ENCODE measurements at regions not wholly inside any gene's neighbourhood (a gene's known extent, or its start where the extent isn't known, plus 50 kb on each side); places are given as distances from the start of the nearest gene placed in this dataset.
A peak's percentile ranks its signal among the peaks of the same experiment; 100 is the strongest.
"Not testable (repeated sequence)": the region's sequence is repeated elsewhere in the genome, so short reads cannot be mapped to it uniquely, and the experiment has no call there.

DNA sequence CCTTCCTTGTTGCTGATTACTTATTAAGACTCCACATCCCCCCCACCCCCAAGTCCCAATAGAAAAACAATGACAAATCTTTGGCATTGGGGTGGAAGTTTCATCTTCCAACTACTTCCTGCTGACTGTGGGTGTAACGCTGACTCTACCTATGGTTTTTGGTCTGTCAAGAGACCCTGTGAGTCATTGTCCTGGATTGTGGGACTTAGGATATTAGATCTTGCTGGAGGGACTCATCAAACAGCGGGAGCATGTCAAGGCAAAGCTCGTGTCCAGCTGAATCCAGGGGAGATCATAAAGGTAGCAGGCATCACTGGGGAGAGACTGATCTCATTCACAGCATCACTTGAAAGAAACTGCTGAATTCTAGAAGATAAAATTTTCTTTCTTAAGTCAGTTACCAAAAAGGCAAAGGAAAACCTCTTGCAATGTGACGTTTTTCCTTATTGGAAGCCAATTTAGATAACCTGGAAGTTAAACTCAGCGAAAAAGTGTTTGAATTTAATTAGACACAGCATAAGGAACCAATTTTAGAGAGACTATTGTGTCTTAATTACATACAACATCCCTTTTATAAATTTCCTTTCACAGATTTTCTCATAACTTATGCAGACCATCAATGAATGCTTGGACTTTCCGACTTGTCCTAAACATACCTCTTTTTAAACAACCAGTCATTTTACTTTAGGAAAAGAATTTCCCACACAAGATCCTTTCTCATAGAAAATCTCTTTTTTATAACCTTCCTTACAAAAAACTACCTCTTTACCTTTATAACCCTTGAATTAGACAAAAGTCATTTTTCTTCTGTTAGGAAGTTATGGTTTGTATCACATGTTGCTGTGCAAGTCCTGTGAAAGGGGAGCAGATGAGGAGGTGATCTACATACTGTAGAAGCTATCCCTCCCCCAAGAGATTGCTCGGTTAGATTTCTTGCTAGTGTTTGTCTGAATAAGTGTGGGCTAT, 94.6 kb upstream of the SCAF11 start:
- no peak for DNase-seq

DNA sequence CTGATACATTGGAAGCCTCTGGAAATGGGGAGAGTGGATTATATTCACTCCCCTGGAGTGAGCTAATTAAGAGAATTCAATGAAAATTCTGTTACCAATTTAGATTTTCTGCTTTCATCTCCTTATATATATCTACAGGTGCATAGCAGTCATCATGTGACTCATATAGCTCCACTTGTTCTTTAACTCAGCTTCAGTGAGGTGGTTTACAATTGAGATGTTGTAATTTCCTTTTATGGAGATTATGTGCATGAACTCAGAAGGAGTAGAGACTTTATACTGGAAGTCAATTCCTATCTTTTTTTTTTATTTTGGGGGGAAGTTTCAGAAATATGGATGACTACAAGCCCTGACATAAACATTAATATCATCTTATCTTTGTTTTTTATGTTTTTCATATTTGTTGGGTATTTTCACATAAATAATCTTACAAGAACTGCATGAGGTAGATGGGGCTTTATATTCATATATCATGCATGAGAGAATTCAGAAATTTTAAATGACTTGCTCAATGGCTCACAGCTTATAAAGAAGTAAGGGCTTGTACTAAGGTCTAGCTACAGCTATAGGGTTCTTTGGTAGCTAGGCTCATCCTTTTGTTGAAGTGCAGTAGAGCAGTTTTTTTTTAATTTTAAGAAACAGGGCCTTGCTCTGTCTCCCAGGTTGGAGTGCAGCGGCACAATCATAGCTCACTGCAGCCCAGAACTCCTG, 92.3 kb upstream of the SCAF11 start:
- no peak for DNase-seq

DNA sequence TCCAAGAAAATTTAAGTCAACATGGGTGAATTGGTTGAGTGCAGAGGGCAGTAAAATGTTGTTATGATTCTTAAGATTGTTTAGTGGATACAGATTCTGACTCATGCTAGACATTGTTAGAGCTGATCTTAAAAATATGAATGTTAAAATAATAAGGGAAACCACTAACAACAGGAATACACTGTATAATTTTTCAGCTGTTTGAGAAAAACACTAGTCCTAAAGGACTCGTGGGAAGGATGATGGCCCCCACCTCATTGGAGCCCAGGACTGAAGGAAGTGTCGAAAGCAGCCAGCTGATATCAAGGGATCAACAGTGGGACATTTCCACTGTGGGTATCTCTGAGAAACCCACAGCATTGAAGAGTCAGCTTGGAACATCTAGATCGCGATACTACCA, 82.9 kb upstream of the SCAF11 start:
- DNase-seq, result no peak

DNA sequence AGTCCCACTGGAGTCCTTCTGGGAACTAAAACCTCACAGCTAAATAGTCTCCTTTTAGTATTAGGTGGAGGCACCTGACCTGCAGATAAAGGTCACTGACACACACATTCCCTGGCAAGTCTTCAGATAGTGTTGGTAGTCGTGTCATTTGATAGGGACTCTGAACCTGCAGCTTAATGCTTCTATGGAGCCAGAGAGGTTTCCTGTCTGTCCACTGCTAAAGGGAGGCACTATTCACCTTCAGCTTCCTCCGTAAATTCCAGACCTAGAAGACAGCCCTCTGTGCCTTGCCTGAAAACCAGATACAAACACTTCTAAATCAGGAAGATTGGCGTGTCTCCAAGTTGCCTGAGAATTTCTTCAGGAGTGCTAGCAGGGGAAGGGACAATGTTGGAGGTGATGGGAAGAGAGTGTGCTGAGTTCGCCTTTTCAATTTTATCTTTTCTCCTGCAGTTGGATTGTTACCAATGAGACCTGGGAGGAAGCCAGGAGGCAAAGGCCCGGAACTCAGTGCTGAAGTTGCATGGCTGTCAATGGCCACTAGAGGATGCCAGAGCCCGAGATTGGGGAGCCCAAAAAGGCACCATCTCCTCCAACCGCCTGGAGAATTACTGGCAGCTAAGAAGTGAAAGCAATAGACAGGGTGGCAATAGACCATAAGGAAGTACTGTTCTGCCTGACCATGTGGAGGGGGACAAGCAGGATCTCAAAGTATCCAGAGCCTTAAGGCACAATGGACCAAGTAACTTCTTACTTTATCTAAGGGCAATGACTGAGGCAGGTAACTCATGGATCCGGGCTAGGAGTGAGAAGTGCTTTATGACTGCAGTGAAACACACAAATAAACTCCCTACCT, 81.6 kb upstream of the SCAF11 start:
- peak; percentile 86 for DNase-seq

DNA sequence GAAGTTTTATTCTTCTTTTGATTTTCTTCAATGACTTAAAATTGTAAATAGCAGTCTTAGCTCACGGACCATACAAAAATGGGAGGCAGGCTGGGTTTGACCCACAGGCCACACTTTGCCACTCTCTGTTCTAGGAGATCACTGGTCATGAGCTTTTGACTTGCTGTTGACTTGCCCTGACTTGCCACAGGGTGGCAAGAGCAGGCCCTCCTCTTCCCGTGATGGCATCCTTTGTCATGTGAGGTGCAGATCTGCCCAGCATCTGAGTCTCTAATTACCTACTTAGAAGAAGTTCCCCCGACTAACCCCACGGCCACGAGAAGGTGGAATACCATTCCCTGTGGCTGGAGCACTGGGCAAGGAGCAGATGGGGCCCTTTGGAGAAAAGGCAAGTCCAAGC, 81.0 kb upstream of the SCAF11 start:
- DNase-seq, result no peak

DNA sequence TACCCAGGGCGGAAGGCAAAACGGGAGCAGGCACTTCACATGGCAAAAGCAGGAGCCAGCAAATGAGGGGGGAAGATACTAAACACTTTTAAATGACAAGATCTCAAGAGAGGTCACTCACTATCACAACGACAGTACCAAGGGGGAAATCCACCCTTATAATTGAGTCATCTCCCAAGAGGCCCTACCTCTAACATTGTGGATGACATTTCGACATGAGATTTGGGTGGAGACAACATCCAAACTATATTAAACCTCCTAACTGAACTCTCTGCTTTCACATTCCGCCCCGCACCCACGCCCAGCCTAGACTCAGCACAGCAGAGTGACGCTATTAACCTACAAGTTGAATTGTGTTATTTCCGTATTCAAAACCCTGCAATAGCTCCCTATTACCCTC, 76.7 kb upstream of the SCAF11 start:
- no peak for DNase-seq

DNA sequence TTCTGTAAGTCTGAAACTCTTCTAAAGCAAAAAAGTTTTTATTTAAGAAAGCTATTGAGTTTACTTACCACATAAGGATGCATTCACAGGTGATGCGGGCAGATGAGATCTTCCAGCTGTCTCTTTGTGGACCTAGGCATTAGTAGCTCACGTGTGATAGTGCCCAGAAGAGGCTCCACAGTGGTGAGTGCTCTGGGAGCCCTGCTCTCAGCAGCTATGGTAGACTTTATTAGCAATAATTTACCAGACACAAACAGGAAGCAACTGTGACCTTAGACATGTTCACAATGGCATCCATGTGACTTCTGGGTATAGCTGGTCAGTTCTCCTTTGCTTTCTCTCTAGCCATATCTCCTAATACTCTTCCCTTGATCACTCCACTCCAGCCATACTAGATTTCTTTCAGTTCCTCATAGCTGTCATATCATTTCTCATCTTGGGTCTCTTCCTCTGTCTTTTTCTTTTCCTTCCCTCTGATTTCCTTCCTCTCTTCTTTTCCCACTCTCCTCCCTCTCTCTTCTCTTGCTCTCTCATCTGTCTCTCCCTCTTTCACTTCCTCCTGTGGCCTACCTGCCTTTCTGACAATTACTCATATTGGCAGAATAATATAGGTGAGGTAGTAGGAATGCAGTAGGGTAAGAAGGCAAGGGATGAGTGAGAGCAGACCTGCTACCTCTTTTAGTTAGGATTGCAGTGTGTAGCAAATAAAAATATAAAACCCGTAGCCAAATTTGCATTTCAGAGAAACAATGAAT, 75.2 kb upstream of the SCAF11 start:
- no peak for DNase-seq

DNA sequence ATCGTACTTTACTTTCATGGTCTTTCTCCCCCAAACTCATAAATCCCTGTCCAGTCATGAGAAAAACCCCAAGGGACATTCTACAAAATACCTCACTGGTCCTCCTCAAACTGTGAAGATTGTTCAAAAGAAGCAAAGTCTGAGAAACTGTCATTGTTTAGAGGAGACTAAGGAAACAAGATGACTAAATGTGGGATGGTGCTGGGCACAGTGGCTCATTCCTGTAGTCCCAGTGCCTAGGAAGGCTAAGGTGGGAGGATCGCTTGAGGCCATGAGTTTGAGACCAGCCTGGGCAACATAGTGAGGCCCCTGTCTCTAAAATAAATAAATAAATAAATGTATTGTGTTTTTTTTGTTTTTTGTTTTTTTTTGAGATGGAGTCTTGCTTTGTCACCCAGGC, 74.2 kb upstream of the SCAF11 start:
- DNase-seq, result no peak

DNA sequence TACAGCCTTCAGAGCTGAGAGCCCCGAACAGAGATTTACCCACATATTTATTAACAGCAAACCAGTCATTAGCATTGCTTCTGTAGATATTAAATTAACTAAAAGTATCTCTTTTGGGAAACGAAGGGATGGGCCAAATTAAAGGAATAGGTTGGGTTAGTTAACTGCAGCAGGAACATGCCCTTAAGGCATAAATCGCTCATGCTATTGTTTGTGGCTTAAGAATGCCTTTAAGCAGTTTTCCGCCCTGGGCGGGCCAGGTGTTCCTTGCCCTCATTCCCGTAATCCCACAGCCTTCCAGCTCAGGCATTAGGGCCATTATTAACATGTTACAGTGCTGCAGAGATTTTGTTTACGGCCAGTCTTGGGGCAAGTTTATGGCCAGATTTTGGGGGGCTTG, 68.3 kb upstream of the SCAF11 start:
- DNase-seq, result not testable (repeated sequence)

DNA sequence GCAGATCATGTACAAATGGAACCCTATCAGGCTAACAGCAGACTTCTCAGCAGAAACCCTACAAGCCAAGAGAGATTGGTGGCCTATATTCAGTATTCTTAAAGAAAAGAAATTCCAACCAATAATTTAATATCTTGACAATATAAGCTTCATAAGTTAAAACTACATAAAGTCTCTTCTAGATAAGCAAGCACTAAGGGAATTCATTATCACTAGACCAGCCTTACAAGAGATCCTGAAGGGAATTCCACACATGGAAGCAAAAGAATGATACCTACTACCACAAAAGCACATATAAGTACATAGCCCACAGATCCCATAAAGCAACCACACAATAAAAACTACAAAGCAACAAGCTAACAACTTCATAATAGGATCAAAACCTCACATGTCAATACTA, 60.4 kb upstream of the SCAF11 start:
- no peak for DNase-seq

DNA sequence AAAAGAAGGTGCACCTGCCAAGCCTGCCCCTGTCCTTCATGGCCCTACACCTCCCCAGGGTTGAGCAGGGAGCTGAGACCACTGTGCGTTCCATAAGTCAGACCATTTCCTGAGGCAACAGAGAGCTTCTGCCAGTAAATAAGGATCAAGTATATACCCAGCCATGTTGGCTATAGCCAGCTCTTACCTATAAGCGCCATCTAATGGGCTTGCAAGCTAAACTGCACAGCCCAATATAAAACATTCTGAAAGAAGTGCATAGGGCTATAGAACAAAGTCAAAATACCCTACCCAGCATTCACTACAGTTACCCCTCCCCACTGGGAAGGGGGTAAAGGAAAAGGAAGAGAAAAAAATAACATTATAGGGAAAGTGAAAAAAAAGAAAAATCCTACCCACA, 59.3 kb upstream of the SCAF11 start:
- DNase-seq, result no peak

DNA sequence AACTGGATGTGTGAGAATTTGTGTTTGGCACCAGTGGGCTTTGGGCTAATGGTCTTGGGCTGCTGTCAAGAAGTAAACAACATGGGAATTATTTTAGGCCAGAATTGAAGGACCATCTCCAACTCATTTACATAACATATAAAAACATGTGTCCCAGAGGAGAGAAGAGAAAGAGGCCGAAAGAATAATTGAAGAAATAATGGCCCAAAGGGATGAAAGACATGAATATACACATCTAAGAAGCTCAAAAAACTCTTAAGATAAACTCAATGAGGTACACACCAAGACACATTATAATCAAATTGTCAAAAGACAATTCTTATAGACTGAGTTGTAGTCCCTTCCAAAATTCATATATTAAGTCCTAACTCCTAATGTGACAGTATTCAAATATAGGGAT, 56.1 kb upstream of the SCAF11 start:
- DNase-seq, result no peak

DNA sequence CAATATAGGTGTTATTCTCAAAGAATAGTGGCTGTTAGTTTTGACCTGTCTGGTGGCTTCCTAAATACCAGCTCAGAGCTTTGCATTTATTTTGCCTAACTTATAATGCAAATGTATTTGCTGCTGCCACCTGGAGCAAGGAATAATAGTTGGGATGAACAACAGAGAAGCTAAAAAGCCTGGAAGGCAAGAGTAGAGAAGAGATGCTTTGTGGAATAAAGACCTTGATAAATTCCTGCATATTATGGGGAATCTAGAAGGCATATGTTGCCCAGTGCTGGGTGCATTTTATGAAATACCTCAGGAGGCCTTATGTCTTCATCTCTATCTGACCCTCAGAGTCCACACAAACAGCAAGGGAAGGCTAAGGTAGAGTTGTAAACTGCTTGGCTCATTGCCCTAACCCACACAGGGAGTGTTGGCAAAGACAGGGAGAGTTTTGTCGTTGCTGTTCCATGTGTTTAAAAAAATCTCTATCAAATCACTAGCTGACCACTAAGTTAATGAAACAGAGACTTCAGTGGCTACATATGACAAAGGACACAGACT, 53.7 kb upstream of the SCAF11 start:
- no peak for DNase-seq

All from NCI-H2029 (cell line).